HUES6 (cell line): ENCODE measurements at regions not wholly inside any gene's neighbourhood (a gene's known extent, or its start where the extent isn't known, plus 50 kb on each side); places are given as distances from the start of the nearest gene placed in this dataset.

Experiments used
- H3K27ac ChIP-seq: 2 replicates; pipeline ENCODE4 v1.7.0; 2013; ENCODE audit warnings: low read depth, mild to moderate bottlenecking, low read length, inconsistent platforms
- H3K27me3 ChIP-seq: 2 replicates; pipeline ENCODE4 v1.6.1; 2013; ENCODE audit warnings: low read length; ENCODE audit not compliant: control insufficient read depth, insufficient read depth
- H3K36me3 ChIP-seq: 2 replicates; pipeline ENCODE4 v1.6.1; 2013; ENCODE audit warnings: low read length; ENCODE audit not compliant: control insufficient read depth, insufficient read depth
- H3K4me1 ChIP-seq: 2 replicates; pipeline ENCODE4 v1.6.1; 2013; ENCODE audit warnings: low read length; ENCODE audit not compliant: control insufficient read depth, insufficient read depth
- H3K4me3 ChIP-seq: 2 replicates; pipeline ENCODE4 v1.5.1; 2013; ENCODE audit warnings: low read depth, low read length
- H3K9ac ChIP-seq: one replicate; pipeline ENCODE4 v1.6.1; 2013; ENCODE audit warnings: mild to moderate bottlenecking, low read length
- H3K9me3 ChIP-seq: 2 replicates; pipeline ENCODE4 v1.6.1; 2013; ENCODE audit warnings: low read depth, low read length; ENCODE audit not compliant: control insufficient read depth, insufficient read depth

DNA sequence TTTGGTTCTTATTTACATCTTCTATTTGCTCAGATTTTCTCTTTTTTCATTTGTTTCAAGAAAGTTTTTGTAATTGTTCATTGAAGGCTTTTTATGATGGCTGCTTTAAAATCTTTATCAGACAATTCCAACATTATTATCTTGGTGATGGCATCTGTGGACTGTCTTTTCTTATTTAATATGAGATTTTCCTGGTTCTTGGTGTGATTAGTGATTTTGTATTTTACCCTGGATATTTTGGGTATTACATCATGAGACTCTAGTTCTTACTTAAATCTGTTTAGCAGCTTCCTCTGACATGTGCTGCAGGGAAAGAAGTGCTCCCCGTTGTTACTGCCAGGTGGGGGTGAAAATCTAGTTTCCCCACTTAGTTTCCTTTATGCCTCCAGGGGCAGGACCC, 94.2 kb upstream of the ANKH start:
- H3K9me3 ChIP-seq, result no peaks in the 10 kb centered on the region
- H3K9ac ChIP-seq, result no peak overlapping the region
- H3K36me3 ChIP-seq, result no peaks in the 10 kb centered on the region
- H3K27me3 ChIP-seq, result no peaks in the 10 kb centered on the region
- H3K27ac ChIP-seq, result no peak overlapping the region
- no peak overlapping the region for H3K4me3 ChIP-seq
- H3K4me1 ChIP-seq, result no peaks in the 10 kb centered on the region

- Histone ChIP-seq H3K9ac (no peak overlapping the region), H3K27me3 (no peaks in the 10 kb centered on the region), H3K36me3 (no peaks in the 10 kb centered on the region), H3K9me3 (no peaks in the 10 kb centered on the region), H3K27ac (no peak overlapping the region), H3K4me1 (no peaks in the 10 kb centered on the region), H3K4me3 (no peak overlapping the region)
Measured at GRCh38 chr5:14962604-14963003, 91.0 kb upstream of the ANKH start.

DNA sequence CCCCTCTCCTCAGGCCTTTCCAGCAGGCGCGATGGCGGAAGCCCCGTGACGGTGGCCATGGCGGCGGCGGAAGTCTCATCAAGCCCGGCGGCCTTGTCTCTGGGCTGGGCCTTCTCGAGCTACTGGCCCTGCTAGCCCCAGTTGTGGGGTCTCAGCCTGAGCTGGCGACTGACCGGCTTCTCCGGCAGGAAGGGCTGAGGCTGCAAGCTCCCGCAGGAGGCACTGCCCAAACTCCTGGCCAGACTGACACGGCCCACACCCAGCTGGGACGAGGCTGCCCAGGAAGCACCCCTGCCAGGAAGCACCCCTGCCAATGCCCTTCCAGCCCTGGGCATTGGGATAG, 88.5 kb upstream of the ANKH start:
- H3K27me3 ChIP-seq, result no peaks in the 10 kb centered on the region
- H3K4me1 ChIP-seq, result peaks cover 13% of the 10 kb centered on the region
- no peak overlapping the region for H3K9ac ChIP-seq
- H3K27ac ChIP-seq, result no peak overlapping the region
- no peak overlapping the region for H3K4me3 ChIP-seq
- no peaks in the 10 kb centered on the region for H3K9me3 ChIP-seq
- H3K36me3 ChIP-seq, result no peaks in the 10 kb centered on the region

- Histone ChIP-seq H3K9ac (no peak overlapping the region), H3K27me3 (no peaks in the 10 kb centered on the region)
Measured at GRCh38 chr5:14959399-14960119, 88.0 kb upstream of the ANKH start.

GRCh38 chr5:14958188-14958587, 86.6 kb upstream of the ANKH start:
- Histone ChIP-seq H3K36me3 (no peaks in the 10 kb centered on the region), H3K4me3 (no peak overlapping the region), H3K9me3 (no peaks in the 10 kb centered on the region), H3K27me3 (no peaks in the 10 kb centered on the region), H3K4me1 (peaks cover 13% of the 10 kb centered on the region), H3K27ac (no peak overlapping the region), H3K9ac (no peak overlapping the region)

More at GRCh38 chr5:14959399-14960119, 88.0 kb upstream of the ANKH start:
- Histone ChIP-seq H3K36me3 (no peaks in the 10 kb centered on the region), H3K4me3 (no peak overlapping the region), H3K27ac (no peak overlapping the region), H3K9me3 (no peaks in the 10 kb centered on the region), H3K4me1 (peaks cover 13% of the 10 kb centered on the region)

- no peaks in the 10 kb centered on the region for H3K27me3 ChIP-seq
- no peak overlapping the region for H3K9ac ChIP-seq
- H3K9me3 ChIP-seq, result no peaks in the 10 kb centered on the region
- no peak overlapping the region for H3K4me3 ChIP-seq
- no peaks in the 10 kb centered on the region for H3K36me3 ChIP-seq
- peaks cover 13% of the 10 kb centered on the region for H3K4me1 ChIP-seq
- H3K27ac ChIP-seq, result no peak overlapping the region
Measured at GRCh38 chr5:14956423-14957046, 85.0 kb upstream of the ANKH start.

DNA sequence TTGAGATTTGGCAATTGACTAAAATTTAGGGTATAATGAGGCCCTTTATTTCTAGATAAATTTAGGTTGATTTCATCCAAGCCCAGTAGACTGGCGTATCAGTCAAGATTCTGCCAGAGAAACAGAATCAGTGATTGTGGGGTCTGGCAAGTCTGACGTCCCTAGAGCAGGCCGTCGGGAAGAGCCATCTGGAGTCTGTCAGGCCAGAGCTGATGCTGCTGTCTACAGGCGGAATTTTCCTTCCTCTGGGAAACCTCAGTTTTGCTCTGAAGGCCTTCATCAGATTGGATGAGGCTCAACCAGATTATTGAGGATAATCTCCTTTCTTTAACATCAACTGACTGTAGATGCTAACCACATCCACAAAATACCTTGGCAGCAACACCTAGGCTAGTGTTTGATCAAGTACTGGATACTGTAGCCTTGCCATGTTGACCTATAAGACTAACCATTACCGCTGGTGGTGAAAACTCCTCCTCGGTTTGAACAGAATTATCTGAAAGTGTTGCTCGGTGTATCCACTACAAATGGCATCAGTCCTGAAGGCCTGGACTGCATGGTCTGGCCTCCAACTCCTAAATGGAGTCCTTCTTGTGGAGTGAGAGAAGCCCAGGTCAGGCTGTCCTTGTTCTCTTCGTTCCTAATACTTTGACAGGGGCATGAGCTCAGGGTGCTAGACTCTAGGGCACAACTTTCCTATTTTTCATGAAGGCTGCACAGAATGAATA, 83.2 kb upstream of the ANKH start:
- Histone ChIP-seq H3K36me3 (no peaks in the 10 kb centered on the region), H3K27me3 (no peaks in the 10 kb centered on the region), H3K4me3 (no peak overlapping the region), H3K4me1 (peaks cover 13% of the 10 kb centered on the region), H3K9me3 (no peaks in the 10 kb centered on the region), H3K27ac (no peak overlapping the region), H3K9ac (no peak overlapping the region)

- no peak overlapping the region for H3K4me3 ChIP-seq
- H3K27me3 ChIP-seq, result no peaks in the 10 kb centered on the region
- H3K27ac ChIP-seq, result no peak overlapping the region
- no peaks in the 10 kb centered on the region for H3K36me3 ChIP-seq
- peaks cover 13% of the 10 kb centered on the region for H3K4me1 ChIP-seq
- H3K9ac ChIP-seq, result no peak overlapping the region
- no peaks in the 10 kb centered on the region for H3K9me3 ChIP-seq
Measured at GRCh38 chr5:14954216-14954615, 82.6 kb upstream of the ANKH start.

- Histone ChIP-seq H3K4me1 (peaks cover 13% of the 10 kb centered on the region), H3K27ac (no peak overlapping the region), H3K36me3 (no peaks in the 10 kb centered on the region), H3K27me3 (no peaks in the 10 kb centered on the region), H3K4me3 (no peak overlapping the region), H3K9ac (no peak overlapping the region), H3K9me3 (no peaks in the 10 kb centered on the region)
Measured at GRCh38 chr5:14953075-14953607, 81.6 kb upstream of the ANKH start.

GRCh38 chr5:14948383-14948782, 76.8 kb upstream of the ANKH start:
- H3K36me3 ChIP-seq, result no peaks in the 10 kb centered on the region
- H3K4me1 ChIP-seq, result peaks cover 4% of the 10 kb centered on the region; the same call in 1 of the 2 replicates
- no peak overlapping the region for H3K9ac ChIP-seq
- no peaks in the 10 kb centered on the region for H3K9me3 ChIP-seq
- H3K4me3 ChIP-seq, result no peak overlapping the region
- no peaks in the 10 kb centered on the region for H3K27me3 ChIP-seq
- no peak overlapping the region for H3K27ac ChIP-seq
